ENCODE measurements at regions not wholly inside any gene's neighbourhood (a gene's known extent, or its start where the extent isn't known, plus 50 kb on each side); places are given as distances from the start of the nearest gene placed in this dataset.
A peak's percentile ranks its signal among the peaks of the same experiment; 100 is the strongest.

- intact Hi-C loops (cut with micrococcal nuclease), result no loop called here
- CTCF ChIA-PET, result no interaction called here
These were observed 192.5 kb upstream of the GATB start for GRCh38 chr4:151953312-151953711.

GRCh38 chr4:151952711-151953254 is 192.0 kb upstream of the GATB start:
- DNase-seq (no peak), ATAC-seq (no peak)
- H3K9me2 ChIP-seq (replicated peaks; ENCODE audit: low read length), result no peaks in the 10 kb centered on the region
- ChIA-PET POLR2A (ENCODE audit: unreplicated experiment) (no interaction called here), CTCF (no interaction called here)
- peaks cover 3% of the 10 kb centered on the region for H3F3A ChIP-seq (ENCODE audit: low read length, unreplicated experiment)
- H3K79me2 ChIP-seq (ENCODE audit: low read length), result no peaks in the 10 kb centered on the region
- intact Hi-C loops (cut with micrococcal nuclease), result no loop called here
- H3K4me1 ChIP-seq (ENCODE audit: insufficient read depth, low read length), result peaks cover 25% of the 10 kb centered on the region
- BruUV-seq (replicated peaks), result no TSS peak
- no peaks in the 10 kb centered on the region for H4K20me1 ChIP-seq (ENCODE audit: low read length)
- H2AFZ ChIP-seq (ENCODE audit: low read length), result no peak overlapping the region
- H3K27ac ChIP-seq (ENCODE audit: low read length), result no peak overlapping the region
- no peaks in the 10 kb centered on the region for H3K9me3 ChIP-seq (ENCODE audit: low read length)
- TF ChIP-seq EZH2 (IDR thresholded peaks at IDR 0.05; ENCODE audit: low read length, unreplicated experiment), result no peak
- no peak for TF ChIP-seq EZH2phosphoT487 (IDR thresholded peaks at IDR 0.05; ENCODE audit: borderline replicate concordance, low read length)
- TF ChIP-seq, protein P1, sequence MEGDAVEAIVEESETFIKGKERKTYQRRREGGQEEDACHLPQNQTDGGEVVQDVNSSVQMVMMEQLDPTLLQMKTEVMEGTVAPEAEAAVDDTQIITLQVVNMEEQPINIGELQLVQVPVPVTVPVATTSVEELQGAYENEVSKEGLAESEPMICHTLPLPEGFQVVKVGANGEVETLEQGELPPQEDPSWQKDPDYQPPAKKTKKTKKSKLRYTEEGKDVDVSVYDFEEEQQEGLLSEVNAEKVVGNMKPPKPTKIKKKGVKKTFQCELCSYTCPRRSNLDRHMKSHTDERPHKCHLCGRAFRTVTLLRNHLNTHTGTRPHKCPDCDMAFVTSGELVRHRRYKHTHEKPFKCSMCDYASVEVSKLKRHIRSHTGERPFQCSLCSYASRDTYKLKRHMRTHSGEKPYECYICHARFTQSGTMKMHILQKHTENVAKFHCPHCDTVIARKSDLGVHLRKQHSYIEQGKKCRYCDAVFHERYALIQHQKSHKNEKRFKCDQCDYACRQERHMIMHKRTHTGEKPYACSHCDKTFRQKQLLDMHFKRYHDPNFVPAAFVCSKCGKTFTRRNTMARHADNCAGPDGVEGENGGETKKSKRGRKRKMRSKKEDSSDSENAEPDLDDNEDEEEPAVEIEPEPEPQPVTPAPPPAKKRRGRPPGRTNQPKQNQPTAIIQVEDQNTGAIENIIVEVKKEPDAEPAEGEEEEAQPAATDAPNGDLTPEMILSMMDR (conservative IDR thresholded peaks at IDR 0.05; ENCODE audit: low read depth, low read length), result no peak
- H3K36me3 ChIP-seq (ENCODE audit: low read depth, low read length), result no peaks in the 10 kb centered on the region
- H3K4me3 ChIP-seq (ENCODE audit: low read length), result no peak overlapping the region
- no peak overlapping the region for H3K4me2 ChIP-seq (ENCODE audit: low read length)
- H3K27me3 ChIP-seq (ENCODE audit: low read length), result no peaks in the 10 kb centered on the region
- H3K9ac ChIP-seq (ENCODE audit: low read length), result no peak overlapping the region

More at GRCh38 chr4:151953312-151953711, 192.5 kb upstream of the GATB start:
- peak; percentile 9 for DNase-seq
- Histone ChIP-seq H3K27ac (ENCODE audit: low read length) (no peak overlapping the region), H3K4me1 (ENCODE audit: insufficient read depth, low read length) (peaks cover 20% of the 10 kb centered on the region), H3K4me3 (ENCODE audit: low read length) (no peak overlapping the region), H3K9me3 (ENCODE audit: low read length) (no peaks in the 10 kb centered on the region), H3K79me2 (ENCODE audit: low read length) (no peaks in the 10 kb centered on the region), H3K36me3 (ENCODE audit: low read depth, low read length) (no peaks in the 10 kb centered on the region), H3K9ac (ENCODE audit: low read length) (no peak overlapping the region), H3K4me2 (ENCODE audit: low read length) (no peak overlapping the region), H3K27me3 (ENCODE audit: low read length) (no peaks in the 10 kb centered on the region), H3K9me2 (replicated peaks; ENCODE audit: low read length) (no peaks in the 10 kb centered on the region), H4K20me1 (ENCODE audit: low read length) (no peaks in the 10 kb centered on the region), H2AFZ (ENCODE audit: low read length) (no peak overlapping the region), H3F3A (ENCODE audit: low read length, unreplicated experiment) (no peaks in the 10 kb centered on the region)
- BruUV-seq (replicated peaks), result no TSS peak
- POLR2A ChIA-PET (ENCODE audit: unreplicated experiment), result no interaction called here
- ATAC-seq, result no peak
- TF ChIP-seq, protein P1 (conservative IDR thresholded peaks at IDR 0.05; ENCODE audit: low read depth, low read length), result no peak
- TF ChIP-seq EZH2 (IDR thresholded peaks at IDR 0.05; ENCODE audit: low read length, unreplicated experiment) (no peak), EZH2phosphoT487 (IDR thresholded peaks at IDR 0.05; ENCODE audit: borderline replicate concordance, low read length) (no peak)

DNA sequence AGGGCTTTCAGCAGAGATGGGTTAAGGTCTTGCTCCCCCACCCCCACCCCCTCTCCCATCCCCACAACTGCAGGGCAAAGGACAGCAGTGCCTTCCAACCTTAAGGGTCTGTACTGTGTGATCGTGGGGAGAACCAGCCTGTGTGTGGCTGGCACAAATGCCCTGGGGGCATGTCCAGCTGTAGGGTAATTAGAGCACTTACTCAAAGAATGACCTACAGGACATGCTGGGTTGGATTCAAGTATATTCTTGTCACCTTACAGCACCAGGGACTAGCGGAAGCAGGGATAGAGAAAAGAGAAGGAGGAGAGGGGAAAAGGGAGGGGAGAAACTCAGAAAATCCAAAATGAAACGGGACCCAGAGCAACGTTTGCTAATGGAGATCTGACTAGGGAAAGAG is 191.3 kb upstream of the GATB start:
- Histone ChIP-seq H3K4me1 (ENCODE audit: insufficient read depth, low read length) (peaks cover 27% of the 10 kb centered on the region), H3K9me3 (ENCODE audit: low read length) (peaks cover 2% of the 10 kb centered on the region; the same call in 1 of the 2 replicates), H4K20me1 (ENCODE audit: low read length) (no peaks in the 10 kb centered on the region), H3F3A (ENCODE audit: low read length, unreplicated experiment) (peaks cover 3% of the 10 kb centered on the region), H3K4me2 (ENCODE audit: low read length) (no peak overlapping the region), H3K9me2 (replicated peaks; ENCODE audit: low read length) (no peaks in the 10 kb centered on the region), H3K27ac (ENCODE audit: low read length) (no peak overlapping the region), H3K27me3 (ENCODE audit: low read length) (no peaks in the 10 kb centered on the region), H3K79me2 (ENCODE audit: low read length) (no peaks in the 10 kb centered on the region), H3K9ac (ENCODE audit: low read length) (no peak overlapping the region), H3K36me3 (ENCODE audit: low read depth, low read length) (peaks cover 3% of the 10 kb centered on the region; the same call in 1 of the 2 replicates), H3K4me3 (ENCODE audit: low read length) (no peak overlapping the region), H2AFZ (ENCODE audit: low read length) (no peak overlapping the region)
- no TSS peak for BruUV-seq (replicated peaks)
- ATAC-seq, result no peak
- TF ChIP-seq, protein P1 (conservative IDR thresholded peaks at IDR 0.05; ENCODE audit: low read depth, low read length), result no peak
- TF ChIP-seq EZH2phosphoT487 (IDR thresholded peaks at IDR 0.05; ENCODE audit: borderline replicate concordance, low read length) (no peak), EZH2 (IDR thresholded peaks at IDR 0.05; ENCODE audit: low read length, unreplicated experiment) (no peak)
- POLR2A ChIA-PET (ENCODE audit: unreplicated experiment), result no interaction called here
- intact Hi-C loops (cut with micrococcal nuclease), result no loop called here
- DNase-seq, result no peak
- CTCF ChIA-PET, result no interaction called here

Measured in PC-3 (cell line).